HG02938 (cell line): ENCODE measurements at regions not wholly inside any gene's neighbourhood (a gene's known extent, or its start where the extent isn't known, plus 50 kb on each side); places are given as distances from the start of the nearest gene placed in this dataset.

ENCODE experiments used
- ATAC-seq: cut with Tn5 transposase; IDR thresholded peaks from one replicate; pipeline ENCODE4 v1.9.1; 2021; ENCODE audit warnings: mild to moderate bottlenecking, moderate library complexity; ENCODE audit not compliant: unreplicated experiment

GRCh38 chr2:157935378-157935906, 59.3 kb upstream of the ACVR1 start:
- ATAC-seq, result no peak

GRCh38 chr2:157934684-157935377, 58.7 kb upstream of the ACVR1 start:
- ATAC-seq, result no peak

GRCh38 chr2:157933160-157933920, 57.2 kb upstream of the ACVR1 start:
- no peak for ATAC-seq

- no peak for ATAC-seq
Measured at GRCh38 chr2:157932480-157933159, 56.5 kb upstream of the ACVR1 start.

- no peak for ATAC-seq
Measured at GRCh38 chr2:157931542-157931941, 55.4 kb upstream of the ACVR1 start.

- no peak for ATAC-seq
Measured at GRCh38 chr2:157930728-157931127, 54.6 kb upstream of the ACVR1 start.

GRCh38 chr2:157929871-157930667, 53.9 kb upstream of the ACVR1 start:
- no peak for ATAC-seq

GRCh38 chr2:157928372-157928771, 52.2 kb upstream of the ACVR1 start:
- ATAC-seq, result no peak

- ATAC-seq, result no peak
Measured at GRCh38 chr2:157927155-157927554, 51.0 kb upstream of the ACVR1 start.
